Spleen (tissue), 11 donors: ENCODE measurements at regions not wholly inside any gene's neighbourhood (a gene's known extent, or its start where the extent isn't known, plus 50 kb on each side); places are given as distances from the start of the nearest gene placed in this dataset.

Source experiments
- DNase-seq: peaks from one replicate; pipeline ENCODE4 v3.0.0-alpha.2; 2020
- H3K27ac ChIP-seq, 8 donors: fragments of 200-600 bp; sonication (generic) in 7 of 8; 1 replicate in 4 of 8; 2 replicates in 4 of 8; pipeline versions ENCODE4 v1.5.0 to v1.8.0; 2016 to 2021; ENCODE audit warnings: inconsistent platforms in 4 of 8, mild to moderate bottlenecking in 4 of 8, moderate library complexity in 1 of 8
- H3K27me3 ChIP-seq, 7 donors: fragments of 200-600 bp; sonication (generic) in 6 of 7; replicated peaks in 1 of 7; 1 replicate in 4 of 7; 2 replicates in 3 of 7; pipeline versions ENCODE4 v1.5.0 to v1.8.0; 2016 to 2021; ENCODE audit warnings: inconsistent platforms in 3 of 7, mild to moderate bottlenecking in 1 of 7
- H3K36me3 ChIP-seq, 6 donors: fragments of 200-600 bp; sonication (generic) in 5 of 6; 1 replicate in 4 of 6; 2 replicates in 2 of 6; pipeline versions ENCODE4 v1.5.0 to v1.8.0; 2016 to 2021; ENCODE audit warnings: inconsistent platforms in 2 of 6
- H3K4me1 ChIP-seq, 6 donors: fragments of 200-600 bp; sonication (generic) in 5 of 6; 1 replicate in 3 of 6; 2 replicates in 3 of 6; pipeline versions ENCODE4 v1.5.0 to v1.8.0; 2016 to 2021; ENCODE audit warnings: inconsistent platforms in 3 of 6
- H3K4me3 ChIP-seq, 8 donors: fragments of 200-600 bp; sonication (generic) in 7 of 8; 1 replicate in 4 of 8; 2 replicates in 4 of 8; pipeline versions ENCODE4 v1.5.0 to v1.8.0; 2016 to 2021; ENCODE audit warnings: inconsistent platforms in 4 of 8, mild to moderate bottlenecking in 4 of 8, moderate library complexity in 2 of 8
- H3K9me3 ChIP-seq, 8 donors: fragments of 200-600 bp; sonication (generic) in 7 of 8; 1 replicate in 4 of 8; 2 replicates in 4 of 8; pipeline versions ENCODE4 v1.5.0 to v1.8.0; 2016 to 2021; ENCODE audit warnings: inconsistent platforms in 4 of 8
- CTCF ChIP-seq, 11 experiments: fragments of 200-600 bp in 7 of 11; fragments of 450-650 bp in 4 of 11; sonication (generic) in 4 of 11; IDR thresholded peaks in 8 of 11; conservative IDR thresholded peaks in 3 of 11; 1 replicate in 7 of 11; 2 replicates in 4 of 11; pipeline versions ENCODE4 v1.4.0 to v1.8.0; 2016 to 2021; ENCODE audit warnings: antibody characterized with exemption in 11 of 11, inconsistent platforms in 4 of 11, mild to moderate bottlenecking in 1 of 11
- POLR2A ChIP-seq, 3 donors: fragments of 450-650 bp; IDR thresholded peaks; one replicate each; pipeline ENCODE4 v1.5.1; 2017; ENCODE audit warnings: antibody characterized with exemption in 3 of 3, mild to moderate bottlenecking in 1 of 3
- POLR2AphosphoS5 ChIP-seq, 3 donors: sonication (generic); formaldehyde crosslinking; IDR thresholded peaks; one replicate each; pipeline ENCODE4 v1.5.1; 2017; ENCODE audit warnings: antibody characterized with exemption in 3 of 3
- WGBS, 5 donors: extraction: QIAGEN DNeasy Blood & Tissue Kit in 3 of 5; methylation state at CpG; one replicate each; pipeline versions ENCODE4 v1.1.5 to v1.1.7; 2013 to 2018; 5-methylcytosine and 5-hydroxymethylcytosine counted together
- intact Hi-C: fragments of 100-400 bp; cut with DNase I; formaldehyde crosslinking; loops from one replicate; pipeline ENCODE4 v1.15.0; 2023; ENCODE audit warnings: low total_unique reads
- donor health status: healthy with polysubstance abuse.
- donor health status: DM: no; HTN: no; CAD: no; lungs with moderate emphysema.
- donor health status: DM: no; HTN: no; CAD: no.
- donor health status: Bipolar disorder and iron deficiency.
- donor health status: healthy.
- donor health status: DM: no; HTN: no; CAD: no.
- donor health status: DM: yes; HTN: yes; CAD: no.

GRCh38 chr1:67586596-67586995 lies 98.4 kb upstream of the GADD45A start:
- Histone ChIP-seq H3K9me3 (no peaks in the 10 kb centered on the region), H3K4me3 (no peak overlapping the region), H3K27me3 (no peaks in the 10 kb centered on the region), H3K36me3 (no peaks in the 10 kb centered on the region), H3K27ac (peak overlapping the region in 2 of 8 donors; percentile 10 to 29), H3K4me1 (peaks cover 0 to 20% (median 6%) of the 10 kb centered on the region in 6 donors)
- 63 to 80% (median 71%) methylated on average over 5 of the region's 5 CpGs for WGBS, 5 donors
- TF ChIP-seq CTCF (IDR thresholded peaks at IDR 0.05 in 8 of 11, conservative IDR thresholded peaks at IDR 0.05 in 3 of 11) (no peak), POLR2AphosphoS5 (IDR thresholded peaks at IDR 0.05) (no peak), POLR2A (IDR thresholded peaks at IDR 0.05) (no peak)
- intact Hi-C loops = no loop called here
- DNase-seq = no peak

- Histone ChIP-seq H3K27ac (peak overlapping the region in 1 of 8 donors; percentile 5), H3K9me3 (no peaks in the 10 kb centered on the region), H3K36me3 (no peaks in the 10 kb centered on the region), H3K4me1 (peaks cover 0 to 15% (median 4%) of the 10 kb centered on the region in 6 donors), H3K27me3 (no peaks in the 10 kb centered on the region), H3K4me3 (no peak overlapping the region)
- no peak for TF ChIP-seq POLR2A (IDR thresholded peaks at IDR 0.05)
- no peak for TF ChIP-seq CTCF (IDR thresholded peaks at IDR 0.05 in 8 of 11, conservative IDR thresholded peaks at IDR 0.05 in 3 of 11)
- TF ChIP-seq POLR2AphosphoS5 (IDR thresholded peaks at IDR 0.05) = no peak
- no peak for DNase-seq
- intact Hi-C loops = no loop called here
- WGBS, 5 donors = 49 to 65% (median 59%) methylated on average over 9 of the region's 9 CpGs
Observed at GRCh38 chr1:67588178-67588855, 96.7 kb upstream of the GADD45A start.

GRCh38 chr1:67589519-67590233 lies 95.3 kb upstream of the GADD45A start:
- H3K27ac ChIP-seq = peak overlapping the region in 6 of 8 donors; percentile 12 to 58 (median 44)
- no peak for DNase-seq
- H3K27me3 ChIP-seq = no peaks in the 10 kb centered on the region
- WGBS, 5 donors = 84 to 97% (median 91%) methylated on average over 8 of the region's 8 CpGs
- intact Hi-C loops = no loop called here
- peaks cover 0 to 15% (median 2%) of the 10 kb centered on the region in 6 donors for H3K4me1 ChIP-seq
- H3K36me3 ChIP-seq = no peaks in the 10 kb centered on the region
- TF ChIP-seq POLR2A (IDR thresholded peaks at IDR 0.05) (no peak), CTCF (IDR thresholded peaks at IDR 0.05 in 8 of 11, conservative IDR thresholded peaks at IDR 0.05 in 3 of 11) (no peak), POLR2AphosphoS5 (IDR thresholded peaks at IDR 0.05) (no peak)
- H3K9me3 ChIP-seq = no peaks in the 10 kb centered on the region
- no peak overlapping the region for H3K4me3 ChIP-seq

- Histone ChIP-seq H3K36me3 (no peaks in the 10 kb centered on the region), H3K9me3 (no peaks in the 10 kb centered on the region), H3K4me3 (no peak overlapping the region), H3K27ac (peak overlapping the region in 6 of 8 donors; percentile 16 to 58 (median 46)), H3K27me3 (no peaks in the 10 kb centered on the region), H3K4me1 (peaks cover 0 to 15% (median 2%) of the 10 kb centered on the region in 6 donors)
- intact Hi-C loops = no loop called here
- 9 to 26% (median 18%) methylated on average over 3 of the region's 3 CpGs for WGBS, 5 donors
- no peak for DNase-seq
- TF ChIP-seq POLR2A (IDR thresholded peaks at IDR 0.05) (no peak), CTCF (IDR thresholded peaks at IDR 0.05 in 8 of 11, conservative IDR thresholded peaks at IDR 0.05 in 3 of 11) (no peak), POLR2AphosphoS5 (IDR thresholded peaks at IDR 0.05) (no peak)
Observed at GRCh38 chr1:67590329-67590728, 94.7 kb upstream of the GADD45A start.
